PC-9 (cell line): ENCODE measurements at regions not wholly inside any gene's neighbourhood (a gene's known extent, or its start where the extent isn't known, plus 50 kb on each side); places are given as distances from the start of the nearest gene placed in this dataset.

Experiments used
- BruUV-seq: library from RNA; stranded (reverse); fragments of 400-500 nt; replicated peaks from 2 replicates; lab custom pipeline; 2021; lab: Mats Ljungman, UMichigan
- CTCF ChIA-PET: fragments of 300-600 bp; sonication (Branson Sonifier 250); formaldehyde crosslinking; loops from one replicate; lab custom pipeline; 2022; ENCODE audit warnings: antibody characterized with exemption; lab: Charles Lee
- POLR2A ChIA-PET: fragments of 300-600 bp; sonication (Branson Sonifier 250); formaldehyde crosslinking; loops from one replicate; lab custom pipeline; 2022; ENCODE audit warnings: antibody characterized with exemption; ENCODE audit not compliant: unreplicated experiment; lab: Charles Lee
- DNase-seq, 2 experiments: peaks; one replicate each; pipeline versions ENCODE4 v3.0.0 to v3.0.0-alpha.2; 2015 to 2022; ENCODE audit warnings: mixed read lengths in 1 of 2
- H2AFZ ChIP-seq: fragments of 200-600 bp; sonication (generic); 2 replicates; pipeline ENCODE4 v1.8.1; 2017; ENCODE audit warnings: antibody characterized with exemption
- H3F3A ChIP-seq: fragments of 200-600 bp; sonication (generic); 2 replicates; pipeline ENCODE4 v1.8.1; 2017; ENCODE audit warnings: antibody characterized with exemption, mild to moderate bottlenecking, low read depth; ENCODE audit not compliant: insufficient read depth
- H3K27ac ChIP-seq: fragments of 200-600 bp; sonication (generic); 2 replicates; pipeline ENCODE4 v1.6.1; 2016; ENCODE audit warnings: mixed run types
- H3K27me3 ChIP-seq: fragments of 200-600 bp; sonication (generic); 2 replicates; pipeline ENCODE4 v1.6.1; 2016; ENCODE audit warnings: low read depth, mixed run types; ENCODE audit not compliant: insufficient read depth
- H3K36me3 ChIP-seq: fragments of 200-600 bp; sonication (generic); 2 replicates; pipeline ENCODE4 v1.6.1; 2016; ENCODE audit warnings: low read depth, mixed run types
- H3K4me1 ChIP-seq: fragments of 200-600 bp; sonication (generic); replicated peaks from 2 replicates; pipeline ENCODE4 v1.6.1; 2016; ENCODE audit warnings: mixed run types; ENCODE audit not compliant: insufficient read depth
- H3K4me2 ChIP-seq: fragments of 200-600 bp; sonication (generic); 2 replicates; pipeline ENCODE4 v1.6.1; 2017; ENCODE audit warnings: mixed run types
- H3K4me3 ChIP-seq: fragments of 200-600 bp; sonication (generic); 2 replicates; pipeline ENCODE4 v1.6.1; 2016; ENCODE audit warnings: mixed run types
- H3K79me2 ChIP-seq: fragments of 200-600 bp; sonication (generic); 2 replicates; pipeline ENCODE4 v1.6.1; 2017; ENCODE audit warnings: low read depth, mixed run types
- H3K9me2 ChIP-seq: fragments of 200-600 bp; sonication (generic); 2 replicates; pipeline ENCODE4 v1.8.1; 2017; ENCODE audit warnings: mild to moderate bottlenecking; ENCODE audit not compliant: insufficient read depth
- H3K9me3 ChIP-seq: fragments of 200-600 bp; sonication (generic); 2 replicates; pipeline ENCODE4 v1.8.1; 2016; ENCODE audit warnings: low read depth; ENCODE audit not compliant: insufficient read depth
- H4K20me1 ChIP-seq: fragments of 200-600 bp; sonication (generic); 2 replicates; pipeline ENCODE4 v1.8.1; 2017; ENCODE audit not compliant: insufficient read depth
- EZH2 ChIP-seq: fragments of 200-600 bp; sonication (generic); IDR thresholded peaks from 2 replicates; pipeline ENCODE4 v1.8.0; 2017; ENCODE audit warnings: antibody characterized with exemption, low read depth
- intact Hi-C: fragments of 100-400 bp; cut with micrococcal nuclease; formaldehyde crosslinking; loops from one replicate; pipeline ENCODE4 v1.10.0; 2022; ENCODE audit not compliant: unreplicated experiment
- TF ChIP-seq, protein P1 (sequence below): fragments of 200-600 bp; sonication (generic); conservative IDR thresholded peaks from 2 replicates; pipeline ENCODE4 v1.6.1; 2017; ENCODE audit warnings: mixed run types, antibody characterized with exemption, mild to moderate bottlenecking, moderate library complexity

DNA sequence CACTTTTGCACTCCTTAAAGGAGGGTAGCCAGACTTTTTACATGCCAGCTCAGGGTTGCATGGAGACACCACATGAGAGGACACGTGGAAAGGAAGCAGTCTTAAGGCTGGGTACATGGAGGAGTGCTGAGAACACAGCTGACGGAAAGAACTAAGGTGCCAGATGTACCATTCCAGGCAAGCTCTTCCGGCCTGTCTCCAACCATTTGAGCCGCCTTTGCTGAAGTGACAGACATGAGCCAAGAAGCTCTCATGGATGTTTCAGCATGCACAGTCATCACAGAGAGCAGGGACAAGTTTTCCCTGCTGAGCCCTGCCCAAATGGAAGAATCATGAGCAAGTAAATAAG lies 83.4 kb upstream of the BMP2K start:
- no peak overlapping the region for H2AFZ ChIP-seq
- POLR2A ChIA-PET = no interaction called here
- CTCF ChIA-PET = no interaction called here
- H3F3A ChIP-seq = no peaks in the 10 kb centered on the region
- no peaks in the 10 kb centered on the region for H3K36me3 ChIP-seq
- no peaks in the 10 kb centered on the region for H4K20me1 ChIP-seq
- H3K9me3 ChIP-seq = no peaks in the 10 kb centered on the region
- H3K4me3 ChIP-seq = no peak overlapping the region
- BruUV-seq = no TSS peak
- H3K79me2 ChIP-seq = no peaks in the 10 kb centered on the region
- intact Hi-C loops = no loop called here
- H3K4me1 ChIP-seq = no peaks in the 10 kb centered on the region
- no peak overlapping the region for H3K4me2 ChIP-seq
- no peaks in the 10 kb centered on the region for H3K9me2 ChIP-seq
- H3K27me3 ChIP-seq = no peaks in the 10 kb centered on the region
- H3K27ac ChIP-seq = no peak overlapping the region
- TF ChIP-seq, protein P1, sequence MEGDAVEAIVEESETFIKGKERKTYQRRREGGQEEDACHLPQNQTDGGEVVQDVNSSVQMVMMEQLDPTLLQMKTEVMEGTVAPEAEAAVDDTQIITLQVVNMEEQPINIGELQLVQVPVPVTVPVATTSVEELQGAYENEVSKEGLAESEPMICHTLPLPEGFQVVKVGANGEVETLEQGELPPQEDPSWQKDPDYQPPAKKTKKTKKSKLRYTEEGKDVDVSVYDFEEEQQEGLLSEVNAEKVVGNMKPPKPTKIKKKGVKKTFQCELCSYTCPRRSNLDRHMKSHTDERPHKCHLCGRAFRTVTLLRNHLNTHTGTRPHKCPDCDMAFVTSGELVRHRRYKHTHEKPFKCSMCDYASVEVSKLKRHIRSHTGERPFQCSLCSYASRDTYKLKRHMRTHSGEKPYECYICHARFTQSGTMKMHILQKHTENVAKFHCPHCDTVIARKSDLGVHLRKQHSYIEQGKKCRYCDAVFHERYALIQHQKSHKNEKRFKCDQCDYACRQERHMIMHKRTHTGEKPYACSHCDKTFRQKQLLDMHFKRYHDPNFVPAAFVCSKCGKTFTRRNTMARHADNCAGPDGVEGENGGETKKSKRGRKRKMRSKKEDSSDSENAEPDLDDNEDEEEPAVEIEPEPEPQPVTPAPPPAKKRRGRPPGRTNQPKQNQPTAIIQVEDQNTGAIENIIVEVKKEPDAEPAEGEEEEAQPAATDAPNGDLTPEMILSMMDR = no peak
- TF ChIP-seq EZH2 = no peak
- DNase-seq = no peak

DNA sequence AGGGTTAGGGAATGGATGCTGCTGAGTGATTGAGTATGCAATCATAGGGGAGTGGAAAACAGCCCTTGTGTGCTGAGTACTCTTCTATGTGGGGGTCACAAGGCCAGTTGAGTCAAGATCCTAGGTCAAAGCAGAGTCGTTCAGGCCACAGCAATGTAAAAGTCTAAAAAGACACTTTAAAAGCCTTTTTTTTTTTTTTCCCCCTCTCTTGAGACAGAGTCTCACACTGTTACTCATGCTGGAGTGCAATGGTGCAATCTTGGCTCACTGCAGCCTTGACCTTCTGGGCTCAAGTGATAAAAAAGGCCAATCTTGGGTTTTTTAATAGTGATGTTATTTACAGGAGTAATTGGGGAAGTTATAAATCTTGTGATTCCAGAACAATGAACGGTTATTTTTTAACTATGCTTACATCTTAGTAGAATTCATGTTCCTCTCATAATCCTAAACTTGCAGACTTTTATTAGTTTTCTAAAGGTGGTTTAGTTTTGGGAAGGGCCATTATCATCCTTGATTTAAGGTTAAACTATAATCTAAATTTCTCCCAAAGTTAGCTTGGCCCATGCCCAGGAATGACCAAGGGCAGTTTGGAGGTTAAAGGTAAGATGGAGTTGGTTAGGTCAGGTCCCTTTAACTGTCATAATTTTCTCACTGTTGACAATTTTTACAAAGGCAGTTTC lies 82.2 kb upstream of the BMP2K start:
- no peaks in the 10 kb centered on the region for H3K9me2 ChIP-seq
- H3K27ac ChIP-seq = no peak overlapping the region
- no peaks in the 10 kb centered on the region for H4K20me1 ChIP-seq
- ChIA-PET CTCF (no interaction called here), POLR2A (no interaction called here)
- TF ChIP-seq, protein P1 = no peak
- no peak for TF ChIP-seq EZH2
- intact Hi-C loops = no loop called here
- no peaks in the 10 kb centered on the region for H3F3A ChIP-seq
- no peaks in the 10 kb centered on the region for H3K9me3 ChIP-seq
- H3K79me2 ChIP-seq = no peaks in the 10 kb centered on the region
- no TSS peak for BruUV-seq
- no peak overlapping the region for H3K4me3 ChIP-seq
- no peak overlapping the region for H2AFZ ChIP-seq
- no peaks in the 10 kb centered on the region for H3K4me1 ChIP-seq
- no peaks in the 10 kb centered on the region for H3K36me3 ChIP-seq
- no peak overlapping the region for H3K4me2 ChIP-seq
- no peaks in the 10 kb centered on the region for H3K27me3 ChIP-seq
- no peak for DNase-seq

DNA sequence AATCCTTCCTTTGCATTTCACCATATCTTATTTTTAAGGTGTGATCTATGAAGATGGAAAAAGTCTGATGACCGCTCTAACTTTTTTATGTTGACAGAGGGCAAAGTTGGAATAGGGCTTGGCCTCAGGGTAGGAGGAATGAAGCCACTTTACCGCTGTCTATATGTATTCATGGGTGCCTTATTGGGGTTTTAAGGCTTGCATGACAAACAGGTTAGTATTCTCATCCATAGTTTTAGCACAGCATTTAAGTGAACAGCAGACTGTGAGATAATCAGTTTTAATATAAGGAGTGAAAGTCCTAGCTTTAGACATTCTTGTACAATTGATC lies 81.7 kb upstream of the BMP2K start:
- intact Hi-C loops = no loop called here
- Histone ChIP-seq H3K9me3 (no peaks in the 10 kb centered on the region), H3K27me3 (no peaks in the 10 kb centered on the region), H3K36me3 (no peaks in the 10 kb centered on the region), H3K27ac (no peak overlapping the region), H3K9me2 (no peaks in the 10 kb centered on the region), H3F3A (no peaks in the 10 kb centered on the region), H3K4me1 (no peaks in the 10 kb centered on the region), H2AFZ (no peak overlapping the region), H3K79me2 (no peaks in the 10 kb centered on the region), H3K4me2 (no peak overlapping the region), H4K20me1 (no peaks in the 10 kb centered on the region), H3K4me3 (no peak overlapping the region)
- POLR2A ChIA-PET = no interaction called here
- BruUV-seq = no TSS peak
- TF ChIP-seq, protein P1 = no peak
- TF ChIP-seq EZH2 = no peak
- CTCF ChIA-PET = no interaction called here
- no peak for DNase-seq
